GM12892 (cell line): ENCODE measurements at regions not wholly inside any gene's neighbourhood (a gene's known extent, or its start where the extent isn't known, plus 50 kb on each side); places are given as distances from the start of the nearest gene placed in this dataset.

Experiments used
- DNase-seq: peaks from one replicate; pipeline ENCODE4 v3.0.0; 2011; ENCODE audit not compliant: insufficient read length
- FAIRE-seq: peaks from 2 replicates; lab custom pipeline; 2011; peaks lifted over from hg19 to GRCh38; lab: Jason Lieb, UNC
- POLR2A ChIP-seq: IDR thresholded peaks from 2 replicates; pipeline ENCODE4 v1.6.1; 2011; ENCODE audit warnings: low read depth, low read length, control low read depth
- POLR2AphosphoS5 ChIP-seq: IDR thresholded peaks from 2 replicates; pipeline ENCODE4 v1.6.1; 2011; ENCODE audit warnings: low read depth, low read length, control low read depth
- TAF1 ChIP-seq: IDR thresholded peaks from 2 replicates; pipeline ENCODE4 v1.6.1; 2011; ENCODE audit warnings: low read depth, mild to moderate bottlenecking, control low read depth, low read length, borderline replicate concordance

- FAIRE-seq (no peak), DNase-seq (no peak)
- no peak for TF ChIP-seq POLR2A
- TF ChIP-seq TAF1 = no peak
- no peak for TF ChIP-seq POLR2AphosphoS5
Measured at GRCh38 chr2:128692895-128693742, 374.5 kb upstream of the HS6ST1 start.

GRCh38 chr2:128693743-128694029 lies 375.0 kb upstream of the HS6ST1 start:
- FAIRE-seq (no peak), DNase-seq (no peak)
- TF ChIP-seq TAF1 (no peak), POLR2AphosphoS5 (no peak), POLR2A (no peak)

- no peak for FAIRE-seq
- TF ChIP-seq TAF1 = no peak
- TF ChIP-seq POLR2A = no peak
- TF ChIP-seq POLR2AphosphoS5 = no peak
- DNase-seq = no peak
Measured at GRCh38 chr2:128695646-128696220, 377.1 kb upstream of the HS6ST1 start.

GRCh38 chr2:128696421-128696820 lies 377.8 kb upstream of the HS6ST1 start:
- FAIRE-seq (no peak), DNase-seq (no peak)
- TF ChIP-seq POLR2A (no peak), POLR2AphosphoS5 (no peak), TAF1 (no peak)

- FAIRE-seq = no peak
- DNase-seq = no peak
- no peak for TF ChIP-seq POLR2AphosphoS5
- TF ChIP-seq TAF1 = no peak
- no peak for TF ChIP-seq POLR2A
Measured at GRCh38 chr2:128701418-128701817, 382.8 kb upstream of the HS6ST1 start.

- no peak for DNase-seq
- FAIRE-seq = no peak
- TF ChIP-seq POLR2AphosphoS5 = no peak
- TF ChIP-seq TAF1 = no peak
- no peak for TF ChIP-seq POLR2A
Measured at GRCh38 chr2:128702616-128703015, 383.9 kb upstream of the HS6ST1 start.

GRCh38 chr2:128708106-128708816 lies 389.6 kb upstream of the HS6ST1 start:
- no peak for FAIRE-seq
- TF ChIP-seq TAF1 (no peak), POLR2A (no peak), POLR2AphosphoS5 (no peak)
- DNase-seq = no peak

GRCh38 chr2:128710242-128710641 lies 391.6 kb upstream of the HS6ST1 start:
- TF ChIP-seq POLR2AphosphoS5 (no peak), TAF1 (no peak), POLR2A (no peak)
- FAIRE-seq = no peak
- no peak for DNase-seq

- FAIRE-seq (no peak), DNase-seq (no peak)
- TF ChIP-seq TAF1 = no peak
- TF ChIP-seq POLR2AphosphoS5 = no peak
- no peak for TF ChIP-seq POLR2A
Measured at GRCh38 chr2:128710729-128711128, 392.1 kb upstream of the HS6ST1 start.

- DNase-seq = no peak
- TF ChIP-seq TAF1 (no peak), POLR2AphosphoS5 (no peak), POLR2A (no peak)
Measured at GRCh38 chr2:128714285-128714684, 395.6 kb upstream of the HS6ST1 start.

GRCh38 chr2:128714851-128715312 lies 396.2 kb upstream of the HS6ST1 start:
- no peak for FAIRE-seq
- DNase-seq = no peak

More at GRCh38 chr2:128714285-128714684, 395.6 kb upstream of the HS6ST1 start:
- no peak for FAIRE-seq

GRCh38 chr2:128715360-128715759 lies 396.7 kb upstream of the HS6ST1 start:
- TF ChIP-seq POLR2AphosphoS5 (no peak), POLR2A (no peak), TAF1 (no peak)
- DNase-seq (no peak), FAIRE-seq (no peak)

More at GRCh38 chr2:128714851-128715312, 396.2 kb upstream of the HS6ST1 start:
- no peak for TF ChIP-seq POLR2A
- TF ChIP-seq TAF1 = no peak
- TF ChIP-seq POLR2AphosphoS5 = no peak
